GM21360 (cell line): ENCODE measurements at regions not wholly inside any gene's neighbourhood (a gene's known extent, or its start where the extent isn't known, plus 50 kb on each side); places are given as distances from the start of the nearest gene placed in this dataset.

Experiments used
- ATAC-seq: cut with Tn5 transposase; IDR thresholded peaks from one replicate; pipeline ENCODE4 v1.9.1; 2021; ENCODE audit warnings: mild to moderate bottlenecking, moderate library complexity; ENCODE audit not compliant: unreplicated experiment

GRCh38 chrX:42624524-42624923 lies 153.4 kb downstream of the PPP1R2C start:
- ATAC-seq: no peak

- ATAC-seq: no peak
Observed at GRCh38 chrX:42619068-42619467, 158.9 kb downstream of the PPP1R2C start.

GRCh38 chrX:42616981-42617380 lies 161.0 kb downstream of the PPP1R2C start:
- ATAC-seq: no peak

- ATAC-seq: no peak
Observed at GRCh38 chrX:42615161-42615563, 162.8 kb downstream of the PPP1R2C start.

GRCh38 chrX:42606591-42606990 lies 171.4 kb downstream of the PPP1R2C start:
- ATAC-seq: no peak

GRCh38 chrX:42604302-42604701 lies 173.7 kb downstream of the PPP1R2C start:
- no peak for ATAC-seq

GRCh38 chrX:42603016-42603415 lies 174.9 kb downstream of the PPP1R2C start:
- no peak for ATAC-seq

- ATAC-seq: no peak
Observed at GRCh38 chrX:42602566-42602965, 175.4 kb downstream of the PPP1R2C start.

- no peak for ATAC-seq
Observed at GRCh38 chrX:42602136-42602535, 175.8 kb downstream of the PPP1R2C start.

- ATAC-seq: no peak
Observed at GRCh38 chrX:42597481-42597880, 180.5 kb downstream of the PPP1R2C start.

- ATAC-seq: no peak
Observed at GRCh38 chrX:42585842-42586621, 191.9 kb downstream of the PPP1R2C start.

- no peak for ATAC-seq
Observed at GRCh38 chrX:42577936-42578470, 200.0 kb downstream of the PPP1R2C start.

- no peak for ATAC-seq
Observed at GRCh38 chrX:42567268-42567667, 210.7 kb downstream of the PPP1R2C start.

- ATAC-seq: no peak
Observed at GRCh38 chrX:42565739-42566138, 212.2 kb downstream of the PPP1R2C start.

GRCh38 chrX:42546800-42547199 lies 231.2 kb downstream of the PPP1R2C start:
- ATAC-seq: no peak

GRCh38 chrX:42544883-42545282 lies 233.1 kb downstream of the PPP1R2C start:
- ATAC-seq: no peak

- ATAC-seq: no peak
Observed at GRCh38 chrX:42541554-42541953, 236.4 kb downstream of the PPP1R2C start.

- no peak for ATAC-seq
Observed at GRCh38 chrX:42540146-42540545, 237.8 kb downstream of the PPP1R2C start.

GRCh38 chrX:42538405-42538804 lies 239.6 kb downstream of the PPP1R2C start:
- ATAC-seq: no peak

- ATAC-seq: no peak
Observed at GRCh38 chrX:42536286-42536685, 241.7 kb downstream of the PPP1R2C start.

- no peak for ATAC-seq
Observed at GRCh38 chrX:42535233-42535632, 242.7 kb downstream of the PPP1R2C start.

- ATAC-seq: no peak
Observed at GRCh38 chrX:42533761-42534160, 244.2 kb downstream of the PPP1R2C start.

GRCh38 chrX:42531441-42531840 lies 246.5 kb downstream of the PPP1R2C start:
- ATAC-seq: no peak
